Motor neuron (in vitro differentiated cells): ENCODE measurements at regions not wholly inside any gene's neighbourhood (a gene's known extent, or its start where the extent isn't known, plus 50 kb on each side); places are given as distances from the start of the nearest gene placed in this dataset.
"Not testable (repeated sequence)": the region's sequence is repeated elsewhere in the genome, so short reads cannot be mapped to it uniquely, and the experiment has no call there.

Experiments
- ATAC-seq, 8 experiments: fragments of 200-7000 bp; cut with Tn5 transposase; replicated peaks in 6 of 8; 2 replicates each; pipeline ENCODE4 v1.8.0; 2021; ENCODE audit warnings: mild to moderate bottlenecking in 8 of 8, moderate library complexity in 8 of 8
- H3K27ac ChIP-seq, 2 donors: fragments of 250-450 bp; sonication (Bioruptor Pico); 2 replicates each; pipeline ENCODE4 v1.9.0; 2021; ENCODE audit warnings: antibody characterized with exemption in 2 of 2, mild to moderate bottlenecking in 2 of 2, moderate library complexity in 1 of 2
- H3K4me1 ChIP-seq, 2 donors: fragments of 250-450 bp; sonication (Bioruptor Pico); replicated peaks in 1 of 2; 2 replicates each; pipeline ENCODE4 v1.6.1; 2021; ENCODE audit warnings: antibody characterized with exemption in 2 of 2, mild to moderate bottlenecking in 2 of 2, moderate library complexity in 1 of 2
- H3K4me3 ChIP-seq, 5 donors: fragments of 250-450 bp; sonication (Bioruptor Pico); 2 replicates each; pipeline ENCODE4 v1.9.0; 2021; ENCODE audit warnings: antibody characterized with exemption in 5 of 5, mild to moderate bottlenecking in 5 of 5, moderate library complexity in 4 of 5
- WGBS, 10 experiments: fragments of 450-650 bp; shearing (Covaris generic); methylation state at CpG; one replicate each; pipeline ENCODE4 v1.0.0; 2022; 5-methylcytosine and 5-hydroxymethylcytosine counted together
- in situ Hi-C, 9 experiments: fragments of 400-800 bp; cut with MboI; loops; one replicate each; pipeline ENCODE4 v1.15.0; 2021; ENCODE audit warnings: low sequenced_read_pairs in 9 of 9, low pct_unique_long_range_greater_than_20kb in 2 of 9; ENCODE audit not compliant: unreplicated experiment in 9 of 9

GRCh38 chr3:188003188-188004171, 150.5 kb upstream of the LPP start:
- peak in 1 of 8 experiments; percentile 49 for ATAC-seq
- in situ Hi-C loops: no loop called here
- WGBS, 10 experiments: 30 to 80% (median 58%) methylated on average over 2 to 8 of the region's 9 CpGs
- H3K4me3 ChIP-seq: no peak overlapping the region
- peaks cover 0 to 3% of the 10 kb centered on the region in 2 donors for H3K4me1 ChIP-seq
- no peak overlapping the region for H3K27ac ChIP-seq

- peak in 3 of 8 experiments; percentile 22 to 43 (median 24) for ATAC-seq
These were observed 147.1 kb upstream of the LPP start for GRCh38 chr3:188006726-188007393.

GRCh38 chr3:188007897-188008296, 146.1 kb upstream of the LPP start:
- peaks cover 0 to 3% of the 10 kb centered on the region in 2 donors for H3K4me1 ChIP-seq
- H3K27ac ChIP-seq: no peak overlapping the region
- in situ Hi-C loops: no loop called here
- 53 to 100% (median 78%) methylated on average over 1 to 6 of the region's 6 CpGs for WGBS, 10 experiments
- ATAC-seq: peak in 1 of 8 experiments; percentile 24
- H3K4me3 ChIP-seq: no peak overlapping the region

More at GRCh38 chr3:188006726-188007393, 147.1 kb upstream of the LPP start:
- H3K4me3 ChIP-seq: no peak overlapping the region
- WGBS, 10 experiments: 78 to 100% (median 92%) methylated on average over 1 to 11 of the region's 17 CpGs; no CpG with 5 or more reads in 2 of the 10 experiments
- H3K27ac ChIP-seq: no peak overlapping the region
- in situ Hi-C loops: no loop called here
- H3K4me1 ChIP-seq: peaks cover 0 to 3% of the 10 kb centered on the region in 2 donors

- in situ Hi-C loops: no loop called here
- no peak for ATAC-seq
- WGBS, 10 experiments: 50 to 100% (median 95%) methylated on average over 1 to 3 of the region's 3 CpGs; no CpG with 5 or more reads in 4 of the 10 experiments
- no peak overlapping the region for H3K27ac ChIP-seq
- H3K4me3 ChIP-seq: no peak overlapping the region
- H3K4me1 ChIP-seq: no peaks in the 10 kb centered on the region
These were observed 145.3 kb upstream of the LPP start for GRCh38 chr3:188008582-188009213.

- Histone ChIP-seq H3K4me1 (no peaks in the 10 kb centered on the region), H3K4me3 (no peak overlapping the region), H3K27ac (no peak overlapping the region)
- no peak for ATAC-seq
- WGBS, 10 experiments: 14 to 84% (median 60%) methylated on average over 2 to 8 of the region's 8 CpGs; no CpG with 5 or more reads in 1 of the 10 experiments
- in situ Hi-C loops: no loop called here
These were observed 143.5 kb upstream of the LPP start for GRCh38 chr3:188010478-188010877.

GRCh38 chr3:188019727-188020126, 134.2 kb upstream of the LPP start:
- in situ Hi-C loops: no loop called here

GRCh38 chr3:188021041-188021440, 132.9 kb upstream of the LPP start:
- WGBS, 10 experiments: 60 to 100% (median 90%) methylated on average over 1 to 3 of the region's 3 CpGs; no CpG with 5 or more reads in 1 of the 10 experiments
- Histone ChIP-seq H3K4me1 (peaks cover 0 to 5% of the 10 kb centered on the region in 2 donors), H3K4me3 (no peak overlapping the region), H3K27ac (no peak overlapping the region)
- in situ Hi-C loops: no loop called here
- ATAC-seq: peak in 2 of 8 experiments; percentile 38 to 48

More at GRCh38 chr3:188019727-188020126, 134.2 kb upstream of the LPP start:
- Histone ChIP-seq H3K4me3 (no peak overlapping the region), H3K27ac (peak overlapping the region in 1 of 2 donors; percentile 33), H3K4me1 (peaks cover 0 to 5% of the 10 kb centered on the region in 2 donors)
- 28 to 82% (median 59%) methylated on average over 1 to 4 of the region's 4 CpGs for WGBS, 10 experiments
- peak in 5 of 8 experiments; percentile 38 to 79 (median 48) for ATAC-seq

GRCh38 chr3:188021502-188022040, 132.4 kb upstream of the LPP start:
- WGBS, 10 experiments: 40 to 100% (median 83%) methylated on average over 1 to 5 of the region's 7 CpGs; no CpG with 5 or more reads in 6 of the 10 experiments
- no peak overlapping the region for H3K27ac ChIP-seq
- H3K4me3 ChIP-seq: no peak overlapping the region
- in situ Hi-C loops: no loop called here
- H3K4me1 ChIP-seq: peaks cover 0 to 5% of the 10 kb centered on the region in 2 donors
- peak in 1 of 8 experiments; percentile 71 for ATAC-seq

GRCh38 chr3:188022902-188023301, 131.1 kb upstream of the LPP start:
- H3K27ac ChIP-seq, ATAC-seq, H3K4me1 ChIP-seq, H3K4me3 ChIP-seq, in situ Hi-C loops: not testable (repeated sequence)
- 67 to 100% (median 90%) methylated on average over 1 to 4 of the region's 4 CpGs; no CpG with 5 or more reads in 4 of the 10 experiments for WGBS, 10 experiments

GRCh38 chr3:188025555-188025954, 128.4 kb upstream of the LPP start:
- no peak overlapping the region for H3K27ac ChIP-seq
- WGBS, 10 experiments: 62 to 100% (median 93%) methylated on average over 2 to 6 of the region's 6 CpGs; no CpG with 5 or more reads in 2 of the 10 experiments
- in situ Hi-C loops: no loop called here
- ATAC-seq: no peak
- no peak overlapping the region for H3K4me3 ChIP-seq
- H3K4me1 ChIP-seq: peaks cover 0 to 5% of the 10 kb centered on the region in 2 donors

- no peak overlapping the region for H3K4me3 ChIP-seq
- H3K4me1 ChIP-seq: peaks cover 0 to 5% of the 10 kb centered on the region in 2 donors
- 79 to 100% (median 100%) methylated on average over 1 to 3 of the region's 3 CpGs; no CpG with 5 or more reads in 4 of the 10 experiments for WGBS, 10 experiments
- in situ Hi-C loops: no loop called here
- ATAC-seq: peak in 1 of 8 experiments; percentile 30
- H3K27ac ChIP-seq: no peak overlapping the region
These were observed 127.6 kb upstream of the LPP start for GRCh38 chr3:188026191-188026968.

GRCh38 chr3:188031121-188031520, 122.8 kb upstream of the LPP start:
- in situ Hi-C loops: no loop called here
- no peaks in the 10 kb centered on the region for H3K4me1 ChIP-seq
- ATAC-seq: no peak
- WGBS, 10 experiments: 20 to 100% (median 80%) methylated on average over 1 to 2 of the region's 2 CpGs; no CpG with 5 or more reads in 1 of the 10 experiments
- H3K27ac ChIP-seq: no peak overlapping the region
- H3K4me3 ChIP-seq: no peak overlapping the region
